Endothelial cell of umbilical vein (primary cell): ENCODE measurements at regions not wholly inside any gene's neighbourhood (a gene's known extent, or its start where the extent isn't known, plus 50 kb on each side); places are given as distances from the start of the nearest gene placed in this dataset.

Experiments
- CTCF ChIP-seq, 2 donors: IDR thresholded peaks; 1 replicate in 1 of 2; 2 replicates in 1 of 2; pipeline ENCODE4 v1.5.1; 2011; ENCODE audit warnings: low read length in 2 of 2, mild to moderate bottlenecking in 2 of 2, moderate library complexity in 2 of 2, control low read depth in 1 of 2, inconsistent platforms in 1 of 2, low read depth in 1 of 2; ENCODE audit not compliant: insufficient read depth in 1 of 2; ENCODE audit errors: extremely low read depth in 1 of 2
- EZH2 ChIP-seq: IDR thresholded peaks from 2 replicates; pipeline ENCODE4 v1.6.1; 2012; ENCODE audit warnings: borderline replicate concordance, low read depth, mild to moderate bottlenecking, moderate library complexity, low read length, inconsistent platforms; ENCODE audit not compliant: severe bottlenecking
- GATA2 ChIP-seq: IDR thresholded peaks from 2 replicates; pipeline ENCODE4 v1.7.0; 2011; ENCODE audit warnings: low read depth, mild to moderate bottlenecking, moderate library complexity, mixed read lengths, low read length; ENCODE audit not compliant: insufficient read length, insufficient read depth
- MYC ChIP-seq: IDR thresholded peaks from one replicate; pipeline ENCODE4 v1.6.1; 2011; ENCODE audit warnings: mild to moderate bottlenecking, low read depth, low read length
- POLR2AphosphoS5 ChIP-seq: IDR thresholded peaks from 2 replicates; pipeline ENCODE4 v1.6.1; 2012; ENCODE audit warnings: low read depth, mild to moderate bottlenecking, control low read depth, low read length, moderate library complexity; ENCODE audit not compliant: insufficient read depth

- TF ChIP-seq CTCF (IDR thresholded peaks at IDR 0.05; ENCODE audit: extremely low read depth in 1 of 2, insufficient read depth in 1 of 2, low read depth in 1 of 2, low read length in 2 of 2) (no peak), POLR2AphosphoS5 (no peak), EZH2 (no peak), MYC (no peak), GATA2 (no peak)
Measured at GRCh38 chr4:63361628-63362027, 1047.6 kb downstream of the TECRL start.
